Stimulated activated CD4-positive, alpha-beta T cell treated with anti-CD3 and anti-CD28 coated beads, Interleukin-1b, Interleukin-23, amount 100 ng/mL, for 24 hours (primary cell): ENCODE measurements at regions not wholly inside any gene's neighbourhood (a gene's known extent, or its start where the extent isn't known, plus 50 kb on each side); places are given as distances from the start of the nearest gene placed in this dataset.

Experiments used
- DNase-seq, 4 experiments: peaks; one replicate each; pipeline ENCODE4 v3.0.0-alpha.2; 2020; ENCODE audit warnings: low read depth in 4 of 4, low spot score in 1 of 4

DNA sequence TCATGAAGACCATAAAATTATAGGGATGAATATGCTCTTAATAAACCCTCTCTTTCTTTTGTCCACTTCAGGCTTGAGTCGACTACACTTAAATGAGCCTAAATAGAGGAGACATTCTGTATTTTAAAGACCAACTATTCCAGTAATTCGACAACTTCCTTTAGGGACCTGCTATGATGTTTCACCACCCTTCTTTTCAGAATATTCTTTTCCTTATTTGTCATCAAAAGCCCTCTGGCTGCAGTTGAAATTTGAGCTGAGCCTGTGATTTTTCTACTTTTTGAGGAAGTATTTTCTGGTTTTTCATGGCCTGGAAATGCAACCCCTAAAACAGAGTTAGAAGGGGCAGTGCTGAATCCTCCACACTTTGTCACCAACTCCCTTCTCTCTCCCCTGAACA lies 287.0 kb downstream of the EPHA4 start:
- DNase-seq: no peak

DNA sequence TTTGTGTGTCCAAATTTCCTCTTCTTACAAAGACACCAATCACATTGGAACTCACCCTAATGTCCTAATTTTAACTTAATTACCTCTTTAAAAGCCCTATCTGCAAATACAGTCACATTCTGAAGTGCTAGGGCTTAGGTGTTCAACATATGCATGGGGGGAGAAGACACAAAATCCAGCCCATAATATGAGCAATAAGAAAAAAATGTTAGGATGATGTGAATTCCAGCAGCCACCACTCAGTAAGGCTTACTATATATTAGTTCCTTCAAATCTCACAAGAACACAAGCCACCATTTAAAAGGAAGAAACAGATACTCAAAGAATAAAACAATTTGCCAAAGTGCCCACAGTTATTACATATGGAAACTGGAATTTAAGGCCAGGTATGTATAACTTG lies 285.7 kb downstream of the EPHA4 start:
- DNase-seq: no peak

DNA sequence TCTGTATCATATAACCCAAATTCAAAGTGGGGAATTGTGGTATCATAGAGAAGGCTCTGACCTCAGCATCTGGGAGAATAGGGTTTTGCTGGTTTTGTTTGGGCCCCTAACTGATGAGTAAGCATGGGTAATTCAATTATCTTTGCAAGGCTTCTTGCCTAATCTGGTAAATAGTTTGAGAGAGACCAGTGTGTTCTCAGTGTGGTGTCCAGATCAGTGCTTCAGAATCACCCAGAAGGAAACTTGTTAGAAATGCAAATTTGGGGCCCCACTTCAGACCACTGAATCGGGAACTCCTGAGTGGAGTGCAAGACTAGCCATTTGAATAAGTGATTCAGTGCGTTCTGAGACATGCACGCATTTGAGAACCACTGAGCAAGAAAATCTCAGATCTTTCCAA lies 282.7 kb downstream of the EPHA4 start:
- no peak for DNase-seq

DNA sequence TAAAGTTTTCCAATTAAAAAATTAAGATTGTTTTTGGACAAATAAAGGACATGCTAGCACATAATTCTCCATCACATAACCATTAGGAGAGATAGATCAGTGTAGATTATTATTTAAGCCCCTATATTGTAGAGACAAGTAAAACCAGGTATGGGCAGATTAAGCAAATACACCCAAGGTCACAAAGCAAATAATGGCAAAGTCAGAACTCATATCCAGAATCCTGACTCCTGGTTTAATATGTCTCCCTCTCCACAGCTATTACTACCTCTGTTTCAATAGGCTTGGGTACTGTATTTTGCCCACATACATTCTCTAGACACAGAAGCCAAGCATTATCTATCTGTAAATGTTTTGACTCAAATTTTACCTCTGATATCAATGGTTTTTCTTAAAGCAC lies 282.3 kb downstream of the EPHA4 start:
- no peak for DNase-seq

DNA sequence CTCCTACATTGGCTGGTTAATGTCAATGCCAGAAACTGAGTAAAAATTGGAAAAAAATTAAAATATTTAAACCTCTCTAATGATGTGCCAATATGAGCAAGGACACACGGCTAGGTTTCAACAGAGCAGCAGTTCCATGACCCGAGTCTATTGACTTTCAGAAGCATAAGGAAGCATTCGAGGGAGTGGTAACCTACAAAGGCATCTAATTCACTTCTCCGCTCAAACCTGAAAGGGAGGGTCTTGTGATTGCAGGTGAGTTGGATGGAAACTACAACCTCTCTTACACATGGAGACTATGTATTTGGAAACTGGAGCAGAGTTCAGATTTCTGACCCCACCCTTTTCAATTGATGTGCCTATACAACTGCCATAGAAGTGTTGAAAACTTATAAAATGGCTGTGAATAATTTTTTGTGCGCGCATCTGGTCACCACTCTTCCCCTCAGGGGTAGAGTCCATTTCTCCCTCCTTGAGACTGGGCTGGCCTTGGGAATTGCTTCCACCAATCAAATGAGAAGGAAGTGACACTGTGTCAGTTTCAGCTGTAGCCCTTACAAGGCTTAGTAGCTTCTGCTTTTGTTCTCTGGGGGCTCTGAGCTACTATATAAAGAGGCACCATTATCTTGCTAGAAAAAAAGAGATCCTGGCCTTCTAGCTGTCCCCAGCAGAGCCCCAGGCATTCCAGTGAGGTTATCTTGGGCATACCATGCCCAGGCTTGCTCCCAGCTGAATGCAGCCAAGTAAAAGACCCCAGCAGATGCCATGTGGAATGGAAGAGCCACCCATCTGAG lies 278.0 kb downstream of the EPHA4 start:
- no peak for DNase-seq

DNA sequence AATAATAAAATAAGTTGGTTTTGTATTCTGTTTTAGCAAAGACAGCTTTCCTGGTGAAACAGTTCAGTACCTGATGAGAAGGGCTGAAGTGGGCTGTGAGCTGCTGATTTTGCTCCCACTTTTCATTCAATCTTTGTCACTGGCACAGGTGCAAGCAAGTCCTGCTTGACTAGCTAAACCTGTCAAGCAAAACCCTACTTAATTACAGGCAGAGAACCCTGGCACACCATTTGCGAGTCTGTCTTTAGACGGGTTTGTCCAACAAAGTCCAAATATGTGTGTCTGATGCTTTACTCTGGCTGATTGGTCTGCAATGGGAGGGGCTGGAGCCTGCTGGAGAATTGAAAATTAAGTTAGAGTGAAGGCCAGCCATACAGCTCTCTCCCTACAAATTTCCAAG lies 267.2 kb downstream of the EPHA4 start:
- no peak for DNase-seq

DNA sequence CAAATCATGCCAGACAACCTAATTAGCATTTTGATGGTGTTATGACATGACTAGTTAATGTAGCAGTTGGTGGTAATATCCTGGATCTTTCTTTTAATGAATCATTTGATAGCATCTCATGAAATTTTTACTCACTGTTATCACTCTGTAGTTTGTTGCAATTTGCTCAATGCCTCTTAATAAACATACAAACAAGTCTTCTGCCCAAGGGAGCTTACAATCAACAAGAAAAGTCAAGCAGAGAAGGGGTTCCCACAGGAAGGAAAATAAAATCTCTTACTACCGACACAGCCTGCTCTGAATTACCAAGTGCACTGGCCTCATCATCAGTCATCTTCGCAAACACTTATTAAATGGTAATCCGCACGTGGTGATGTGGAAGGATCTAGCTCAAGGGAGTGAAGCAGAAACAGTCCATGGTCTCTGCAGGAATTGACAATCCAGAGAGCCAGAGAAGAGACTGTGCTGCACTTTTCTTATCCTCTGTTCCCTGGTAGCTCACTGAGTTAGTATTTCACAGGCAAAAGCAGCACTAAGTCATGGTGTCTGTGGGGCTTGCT lies 263.5 kb downstream of the EPHA4 start:
- no peak for DNase-seq

DNA sequence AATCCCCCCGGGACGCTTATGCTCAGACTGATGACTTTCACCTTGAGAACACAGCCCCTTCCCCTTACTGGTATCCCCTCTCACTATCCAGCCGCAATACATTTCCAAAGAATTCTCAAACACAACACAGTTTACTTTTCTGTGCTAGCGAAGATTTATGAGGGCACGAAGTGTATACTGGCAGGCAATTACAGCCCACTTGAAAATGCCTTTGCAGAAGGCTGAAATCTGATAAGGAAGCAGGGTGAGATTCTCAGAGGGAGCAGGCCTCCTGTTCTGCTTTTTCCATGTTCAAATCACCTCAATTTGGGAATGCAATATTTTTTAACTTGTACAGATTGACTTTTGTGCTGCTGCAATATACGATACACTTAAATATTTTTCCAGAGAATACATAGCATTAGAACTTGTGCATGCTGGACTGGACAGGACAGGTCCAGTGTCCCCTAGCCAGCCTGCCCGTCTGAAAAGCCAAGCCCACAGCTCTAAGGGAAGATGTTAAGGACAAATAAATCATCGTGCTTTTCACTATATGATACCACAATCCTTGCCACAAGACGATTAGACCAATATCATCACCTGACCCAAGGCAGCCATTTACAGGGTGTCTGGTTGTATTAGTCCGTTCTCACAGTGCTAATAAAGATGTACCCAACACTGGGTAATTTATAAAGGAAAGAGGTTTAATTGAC lies 262.1 kb downstream of the EPHA4 start:
- DNase-seq: no peak

DNA sequence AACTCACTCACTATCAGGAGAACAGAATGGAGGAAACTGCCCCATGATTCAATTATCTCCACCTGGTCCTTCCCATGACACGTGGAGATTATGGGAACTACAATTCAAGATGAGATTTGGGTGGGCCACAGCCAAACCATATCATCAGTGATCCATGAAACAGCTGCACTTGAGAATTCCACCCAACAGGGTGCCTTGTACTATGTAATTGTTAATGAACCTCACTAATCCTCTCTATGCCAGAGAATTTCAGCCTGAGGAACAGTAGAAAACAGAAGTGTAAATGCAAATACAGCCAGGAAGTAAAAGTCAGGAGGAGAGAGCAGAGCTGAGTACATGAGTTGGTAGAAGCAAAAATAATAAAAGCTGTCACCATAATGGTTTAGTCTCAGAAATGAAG lies 261.4 kb downstream of the EPHA4 start:
- no peak for DNase-seq

DNA sequence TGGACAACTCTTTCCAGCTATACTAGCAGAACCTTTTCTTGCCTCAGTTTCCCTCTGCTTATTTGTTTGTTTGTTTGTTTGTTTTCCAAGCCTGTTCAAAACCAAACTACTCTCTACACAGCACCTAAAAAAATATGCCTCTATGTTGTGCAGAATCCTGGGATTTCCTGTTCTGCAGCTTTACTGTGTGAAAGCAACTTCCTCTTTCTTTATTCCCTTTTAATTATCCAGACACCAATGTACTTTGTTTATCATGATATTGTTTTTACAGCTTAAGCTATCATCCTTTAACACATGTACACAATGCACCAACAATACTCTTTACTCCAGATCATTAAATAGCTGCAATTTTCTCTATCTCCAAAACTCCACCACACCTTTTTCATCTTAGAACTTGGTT lies 259.5 kb downstream of the EPHA4 start:
- DNase-seq: no peak

DNA sequence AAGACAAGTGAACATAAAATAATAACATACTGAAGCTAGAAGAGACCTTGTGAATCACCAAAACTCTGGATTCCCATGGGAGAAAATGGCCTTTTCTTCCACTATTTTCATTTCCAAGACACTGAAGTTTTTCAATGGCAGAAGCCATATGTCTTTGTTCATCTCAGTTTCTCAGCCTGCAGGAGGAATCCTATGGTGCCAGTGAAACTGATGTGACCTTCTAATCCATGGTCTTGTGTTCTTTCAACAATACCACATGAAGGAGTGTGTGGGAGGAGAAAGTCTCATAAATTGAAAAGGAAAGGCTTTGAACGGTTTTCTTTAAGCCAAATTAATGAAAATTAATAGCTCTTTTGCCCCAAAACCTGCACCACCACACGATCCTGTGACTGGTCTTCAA lies 257.3 kb downstream of the EPHA4 start:
- no peak for DNase-seq

DNA sequence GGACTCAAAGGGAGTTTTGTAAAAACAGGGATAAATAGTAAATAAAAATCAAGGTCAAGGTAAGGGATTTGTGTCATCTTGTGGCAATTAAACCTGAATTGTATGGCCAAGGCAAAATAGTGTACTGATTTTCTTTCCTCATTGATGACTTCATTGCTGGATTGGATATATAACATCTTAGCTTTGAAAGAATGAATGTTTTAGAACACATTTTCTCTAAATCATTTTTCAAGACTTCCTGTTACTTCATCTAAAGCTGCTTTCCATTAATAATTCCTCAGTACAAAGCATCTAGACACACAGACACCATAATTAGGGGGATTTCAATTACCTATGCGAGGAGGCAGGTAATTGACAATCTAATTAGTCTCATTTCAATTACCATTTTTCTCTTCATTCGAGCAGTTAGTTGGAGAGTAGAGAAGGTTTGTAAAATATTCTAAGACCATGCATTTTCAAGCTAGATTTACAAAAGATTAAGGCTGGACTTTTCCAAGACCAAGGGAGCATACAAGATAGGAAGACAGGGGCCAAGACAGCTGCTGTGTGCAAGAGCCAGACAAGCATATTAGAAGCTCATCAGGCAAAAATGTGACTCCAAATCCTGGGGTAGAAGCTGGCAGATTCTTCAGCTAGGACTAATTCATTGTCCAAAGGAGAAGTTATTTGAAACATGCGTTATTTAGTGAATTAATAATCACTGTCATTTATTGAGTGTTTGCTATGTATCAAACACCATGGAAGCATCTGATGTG lies 253.6 kb downstream of the EPHA4 start:
- no peak for DNase-seq

DNA sequence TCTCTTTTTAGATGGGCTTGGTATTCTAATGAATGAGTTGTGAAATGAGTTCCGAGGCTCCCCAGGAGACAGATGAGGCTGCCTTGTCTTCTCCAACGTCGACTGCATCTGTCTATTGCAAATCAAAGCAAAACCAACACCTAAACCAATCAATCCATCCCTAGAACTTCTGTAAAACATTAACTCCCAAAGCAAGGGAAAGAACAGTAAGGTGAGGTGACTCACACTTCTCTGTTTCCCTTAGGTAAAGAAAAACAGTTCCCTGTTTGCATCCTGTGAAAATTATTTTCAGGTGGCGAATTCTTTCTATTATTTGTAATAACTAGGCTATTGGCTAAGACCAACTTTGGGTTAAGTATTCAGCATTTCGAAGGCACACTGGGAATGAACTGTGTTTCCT lies 249.4 kb downstream of the EPHA4 start:
- DNase-seq: no peak

DNA sequence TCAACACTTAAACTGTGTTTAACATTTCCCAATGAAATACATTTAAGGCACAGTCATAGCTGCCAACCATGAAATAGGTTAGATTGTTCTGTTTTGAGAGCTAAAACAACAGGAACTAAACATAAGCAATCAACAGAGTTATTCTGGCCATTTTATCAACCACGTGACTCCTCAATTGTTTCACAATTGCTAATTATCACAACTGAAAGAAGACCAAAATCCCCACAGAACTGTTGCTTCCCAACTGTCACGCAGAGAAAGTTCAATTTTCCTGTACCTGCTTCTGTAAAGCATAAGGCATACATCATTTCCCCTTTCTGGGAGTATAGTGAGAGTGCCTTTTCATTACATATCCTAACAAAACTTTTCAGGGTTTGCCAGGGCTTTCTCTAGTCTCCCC lies 248.6 kb downstream of the EPHA4 start:
- DNase-seq: no peak

DNA sequence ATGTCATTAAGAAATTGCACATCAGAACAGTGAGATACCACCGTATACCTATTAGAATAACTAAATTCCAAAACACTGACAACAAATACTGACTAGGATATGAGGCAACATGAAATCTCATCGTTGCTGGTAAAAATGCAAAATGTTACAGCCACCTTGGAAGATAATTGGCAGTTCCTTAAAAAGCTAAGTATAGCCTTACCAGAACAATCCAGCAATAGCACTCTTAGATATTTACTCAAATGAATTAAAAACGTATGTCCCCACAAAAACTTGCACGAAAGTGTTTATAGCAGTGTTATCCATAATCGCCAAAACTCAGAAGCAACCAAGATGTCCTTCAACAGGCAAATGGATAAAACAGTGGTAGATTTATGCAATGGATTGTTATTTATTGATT lies 241.7 kb downstream of the EPHA4 start:
- DNase-seq: no peak

DNA sequence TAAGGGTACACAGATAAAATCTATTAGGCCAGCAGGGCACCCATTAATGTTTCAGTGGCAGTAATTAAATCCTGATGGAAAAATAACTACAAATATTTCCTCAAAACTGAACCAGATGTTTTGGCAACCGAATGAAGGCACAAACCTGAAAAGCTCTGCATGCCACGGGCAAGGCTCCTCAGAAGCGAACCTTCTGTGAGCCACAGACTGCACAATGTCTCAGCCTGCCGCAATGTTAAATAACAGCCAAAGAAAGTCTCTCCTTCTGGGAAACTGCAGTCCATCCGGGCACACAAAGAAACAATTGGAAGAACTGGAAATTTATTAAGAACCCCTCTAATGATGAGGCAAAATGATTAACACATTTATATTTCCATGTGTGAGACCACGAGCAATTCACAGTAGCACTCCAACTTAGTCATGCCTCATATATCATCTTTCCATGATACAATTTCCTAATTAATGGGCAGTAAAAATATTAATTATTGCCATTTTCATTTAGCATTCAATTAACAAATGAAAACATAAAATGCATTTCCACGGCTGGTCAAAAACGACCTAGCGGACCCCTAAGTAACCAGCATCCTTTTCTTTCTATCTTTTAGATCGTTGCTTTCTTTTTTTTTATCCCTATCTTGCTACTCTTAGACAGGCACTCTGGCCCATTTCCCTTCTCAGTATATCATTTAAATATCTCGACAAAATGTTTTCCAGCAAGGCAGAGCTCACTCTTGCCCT lies 237.5 kb downstream of the EPHA4 start:
- DNase-seq: no peak

DNA sequence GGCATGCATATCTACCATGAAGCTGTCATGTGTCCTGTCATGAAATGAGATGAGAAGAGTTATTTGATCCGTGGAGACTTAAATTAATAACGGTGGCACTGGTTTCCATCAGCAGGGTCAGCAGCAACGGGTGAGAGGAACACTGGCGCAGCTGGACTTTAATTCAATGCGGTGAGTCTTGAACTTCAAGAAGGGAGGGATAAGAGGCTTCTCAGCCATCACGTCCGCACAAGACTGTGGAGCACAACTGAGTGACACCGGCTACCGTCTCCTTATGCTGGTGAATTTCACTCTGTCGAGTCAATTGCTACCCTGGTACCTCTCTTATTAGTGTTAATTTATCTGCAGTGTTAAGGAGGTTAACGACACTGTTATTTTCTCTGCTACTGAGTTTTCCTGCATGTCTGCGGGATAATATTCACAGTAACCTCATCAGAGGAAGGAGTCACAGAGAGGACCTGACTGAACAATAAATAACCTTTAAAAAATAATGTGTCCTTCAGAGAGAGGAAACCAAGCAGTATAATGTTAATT lies 236.8 kb downstream of the EPHA4 start:
- DNase-seq: no peak

DNA sequence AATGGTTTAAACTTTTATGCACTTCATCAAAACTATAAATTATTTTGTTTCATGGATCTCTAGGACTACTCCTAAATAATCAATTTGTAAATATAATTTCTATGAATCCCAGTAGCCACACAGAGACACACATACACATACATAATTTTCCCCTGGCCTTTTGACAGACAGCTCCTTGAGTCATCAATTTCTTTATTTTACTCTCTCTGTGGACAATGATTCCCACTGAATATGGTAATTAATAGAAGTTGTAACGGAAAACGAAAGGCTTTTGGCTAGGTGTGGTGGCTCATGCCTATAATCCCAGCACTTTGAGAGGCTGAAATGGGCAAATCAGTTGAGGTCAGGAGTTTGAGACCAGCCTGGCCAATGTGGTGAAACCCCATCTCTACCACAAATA lies 235.1 kb downstream of the EPHA4 start:
- DNase-seq: no peak

DNA sequence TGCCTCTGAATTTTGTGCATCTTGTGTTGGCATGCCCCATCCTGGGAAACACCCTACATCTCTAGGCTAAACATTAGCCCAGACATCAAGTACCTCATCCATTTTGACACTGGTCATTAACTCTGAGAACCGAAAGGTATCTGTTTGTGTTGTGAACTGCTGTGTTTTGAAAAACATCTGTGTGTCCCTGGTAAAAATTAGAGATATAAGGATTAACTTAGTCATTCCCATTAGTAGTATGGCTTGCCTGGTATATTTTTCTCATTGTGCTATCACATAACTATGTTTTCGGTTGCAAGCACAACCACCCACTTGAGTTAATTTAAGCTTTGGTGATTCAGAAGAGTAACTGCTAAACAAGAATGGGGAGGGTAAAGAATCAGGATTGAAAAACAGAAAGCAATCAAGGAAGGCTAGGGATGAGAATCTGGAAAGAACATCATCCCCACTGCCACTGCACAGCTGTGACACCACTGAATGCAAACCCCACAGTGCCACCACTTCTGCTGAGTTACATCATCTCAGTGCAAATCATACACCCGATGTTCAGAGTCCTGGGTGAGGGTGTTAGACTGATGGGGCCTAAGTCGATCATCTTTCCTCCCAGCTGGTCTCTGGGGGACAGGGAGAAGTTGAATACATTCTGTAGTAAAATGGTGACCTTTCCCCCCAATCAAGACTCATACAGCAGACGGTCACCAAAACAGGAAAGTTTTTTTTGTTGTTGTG lies 234.0 kb downstream of the EPHA4 start:
- DNase-seq: no peak

DNA sequence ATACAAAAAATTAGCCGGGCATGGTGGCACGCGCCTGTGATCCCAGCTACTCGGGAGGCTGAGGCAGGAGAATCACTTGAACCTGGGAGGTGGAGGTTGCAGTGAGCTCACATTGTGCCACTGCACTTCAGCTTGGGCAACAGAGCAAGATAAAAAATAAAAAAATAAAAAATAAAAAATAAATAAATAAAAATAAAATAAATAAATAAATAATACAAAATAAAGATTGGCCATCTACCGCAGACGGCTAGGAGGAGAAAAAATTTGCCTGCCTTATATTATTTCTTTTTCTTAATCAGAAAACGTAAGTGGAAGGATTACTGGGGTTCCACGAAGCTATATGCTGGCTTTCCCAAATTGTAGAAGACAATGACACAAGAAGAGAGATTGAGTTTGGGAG lies 229.7 kb downstream of the EPHA4 start:
- no peak for DNase-seq
